PC-9 (cell line): ENCODE measurements at regions not wholly inside any gene's neighbourhood (a gene's known extent, or its start where the extent isn't known, plus 50 kb on each side); places are given as distances from the start of the nearest gene placed in this dataset.

ENCODE experiments used
- BruUV-seq: library from RNA; stranded (reverse); fragments of 400-500 nt; replicated peaks from 2 replicates; lab custom pipeline; 2021; lab: Mats Ljungman, UMichigan
- CTCF ChIA-PET: fragments of 300-600 bp; sonication (Branson Sonifier 250); formaldehyde crosslinking; loops from one replicate; lab custom pipeline; 2022; ENCODE audit warnings: antibody characterized with exemption; lab: Charles Lee
- POLR2A ChIA-PET: fragments of 300-600 bp; sonication (Branson Sonifier 250); formaldehyde crosslinking; loops from one replicate; lab custom pipeline; 2022; ENCODE audit warnings: antibody characterized with exemption; ENCODE audit not compliant: unreplicated experiment; lab: Charles Lee
- DNase-seq, 2 experiments: peaks; one replicate each; pipeline versions ENCODE4 v3.0.0 to v3.0.0-alpha.2; 2015 to 2022; ENCODE audit warnings: mixed read lengths in 1 of 2
- H2AFZ ChIP-seq: fragments of 200-600 bp; sonication (generic); 2 replicates; pipeline ENCODE4 v1.8.1; 2017; ENCODE audit warnings: antibody characterized with exemption
- H3F3A ChIP-seq: fragments of 200-600 bp; sonication (generic); 2 replicates; pipeline ENCODE4 v1.8.1; 2017; ENCODE audit warnings: antibody characterized with exemption, mild to moderate bottlenecking, low read depth; ENCODE audit not compliant: insufficient read depth
- H3K27ac ChIP-seq: fragments of 200-600 bp; sonication (generic); 2 replicates; pipeline ENCODE4 v1.6.1; 2016; ENCODE audit warnings: mixed run types
- H3K27me3 ChIP-seq: fragments of 200-600 bp; sonication (generic); 2 replicates; pipeline ENCODE4 v1.6.1; 2016; ENCODE audit warnings: low read depth, mixed run types; ENCODE audit not compliant: insufficient read depth
- H3K36me3 ChIP-seq: fragments of 200-600 bp; sonication (generic); 2 replicates; pipeline ENCODE4 v1.6.1; 2016; ENCODE audit warnings: low read depth, mixed run types
- H3K4me1 ChIP-seq: fragments of 200-600 bp; sonication (generic); replicated peaks from 2 replicates; pipeline ENCODE4 v1.6.1; 2016; ENCODE audit warnings: mixed run types; ENCODE audit not compliant: insufficient read depth
- H3K4me2 ChIP-seq: fragments of 200-600 bp; sonication (generic); 2 replicates; pipeline ENCODE4 v1.6.1; 2017; ENCODE audit warnings: mixed run types
- H3K4me3 ChIP-seq: fragments of 200-600 bp; sonication (generic); 2 replicates; pipeline ENCODE4 v1.6.1; 2016; ENCODE audit warnings: mixed run types
- H3K79me2 ChIP-seq: fragments of 200-600 bp; sonication (generic); 2 replicates; pipeline ENCODE4 v1.6.1; 2017; ENCODE audit warnings: low read depth, mixed run types
- H3K9me2 ChIP-seq: fragments of 200-600 bp; sonication (generic); 2 replicates; pipeline ENCODE4 v1.8.1; 2017; ENCODE audit warnings: mild to moderate bottlenecking; ENCODE audit not compliant: insufficient read depth
- H3K9me3 ChIP-seq: fragments of 200-600 bp; sonication (generic); 2 replicates; pipeline ENCODE4 v1.8.1; 2016; ENCODE audit warnings: low read depth; ENCODE audit not compliant: insufficient read depth
- H4K20me1 ChIP-seq: fragments of 200-600 bp; sonication (generic); 2 replicates; pipeline ENCODE4 v1.8.1; 2017; ENCODE audit not compliant: insufficient read depth
- CTCF ChIP-seq: fragments of 200-600 bp; sonication (generic); conservative IDR thresholded peaks from 2 replicates; pipeline ENCODE4 v1.6.1; 2017; ENCODE audit warnings: mixed run types, antibody characterized with exemption, mild to moderate bottlenecking, moderate library complexity
- EZH2 ChIP-seq: fragments of 200-600 bp; sonication (generic); IDR thresholded peaks from 2 replicates; pipeline ENCODE4 v1.8.0; 2017; ENCODE audit warnings: antibody characterized with exemption, low read depth
- intact Hi-C: fragments of 100-400 bp; cut with micrococcal nuclease; formaldehyde crosslinking; loops from one replicate; pipeline ENCODE4 v1.10.0; 2022; ENCODE audit not compliant: unreplicated experiment

- H3F3A ChIP-seq = no peaks in the 10 kb centered on the region
- H3K36me3 ChIP-seq = no peaks in the 10 kb centered on the region
- H3K4me1 ChIP-seq = no peaks in the 10 kb centered on the region
- TF ChIP-seq EZH2 (no peak), CTCF (no peak)
- H3K27me3 ChIP-seq = no peaks in the 10 kb centered on the region
- H2AFZ ChIP-seq = no peak overlapping the region
- no peaks in the 10 kb centered on the region for H3K79me2 ChIP-seq
- BruUV-seq = no TSS peak
- ChIA-PET CTCF (no interaction called here), POLR2A (no interaction called here)
- no peaks in the 10 kb centered on the region for H3K9me2 ChIP-seq
- no peak overlapping the region for H3K27ac ChIP-seq
- intact Hi-C loops = no loop called here
- no peak overlapping the region for H3K4me3 ChIP-seq
- no peaks in the 10 kb centered on the region for H4K20me1 ChIP-seq
- no peak for DNase-seq
- H3K4me2 ChIP-seq = no peak overlapping the region
- no peaks in the 10 kb centered on the region for H3K9me3 ChIP-seq
These were observed 1144.2 kb downstream of the FAT4 start for GRCh38 chr4:126458993-126459392.

GRCh38 chr4:126465341-126465740, 1150.6 kb downstream of the FAT4 start:
- H3K36me3 ChIP-seq = no peaks in the 10 kb centered on the region
- H3K4me3 ChIP-seq = no peak overlapping the region
- H2AFZ ChIP-seq = no peak overlapping the region
- BruUV-seq = no TSS peak
- H3K27ac ChIP-seq = no peak overlapping the region
- H3F3A ChIP-seq = no peaks in the 10 kb centered on the region
- no peak for DNase-seq
- intact Hi-C loops = no loop called here
- H3K9me2 ChIP-seq = no peaks in the 10 kb centered on the region
- no peaks in the 10 kb centered on the region for H4K20me1 ChIP-seq
- no peaks in the 10 kb centered on the region for H3K4me1 ChIP-seq
- ChIA-PET CTCF (no interaction called here), POLR2A (no interaction called here)
- no peak overlapping the region for H3K4me2 ChIP-seq
- H3K9me3 ChIP-seq = peaks cover 4% of the 10 kb centered on the region; the same call in 1 of the 2 replicates
- no peaks in the 10 kb centered on the region for H3K27me3 ChIP-seq
- TF ChIP-seq EZH2 (no peak), CTCF (no peak)
- H3K79me2 ChIP-seq = no peaks in the 10 kb centered on the region

GRCh38 chr4:126466848-126467247, 1152.1 kb downstream of the FAT4 start:
- H3K27ac ChIP-seq = no peak overlapping the region
- intact Hi-C loops = no loop called here
- POLR2A ChIA-PET = no interaction called here
- H3K79me2 ChIP-seq = no peaks in the 10 kb centered on the region
- no peaks in the 10 kb centered on the region for H3K27me3 ChIP-seq
- TF ChIP-seq CTCF (no peak), EZH2 (no peak)
- no peak overlapping the region for H3K4me3 ChIP-seq
- BruUV-seq = no TSS peak
- no peaks in the 10 kb centered on the region for H4K20me1 ChIP-seq
- H2AFZ ChIP-seq = no peak overlapping the region
- H3K4me2 ChIP-seq = no peak overlapping the region
- H3K36me3 ChIP-seq = no peaks in the 10 kb centered on the region
- H3F3A ChIP-seq = no peaks in the 10 kb centered on the region
- H3K4me1 ChIP-seq = no peaks in the 10 kb centered on the region
- no peak for DNase-seq
- H3K9me2 ChIP-seq = no peaks in the 10 kb centered on the region
- peaks cover 4% of the 10 kb centered on the region; the same call in 1 of the 2 replicates for H3K9me3 ChIP-seq
- CTCF ChIA-PET = no interaction called here
